DND-41 (cell line): ENCODE measurements at regions not wholly inside any gene's neighbourhood (a gene's known extent, or its start where the extent isn't known, plus 50 kb on each side); places are given as distances from the start of the nearest gene placed in this dataset.

ENCODE experiments used
- CTCF ChIP-seq: IDR thresholded peaks from 2 replicates; pipeline ENCODE4 v1.5.1; 2012; ENCODE audit warnings: borderline replicate concordance, low read length, moderate library complexity, mild to moderate bottlenecking; ENCODE audit not compliant: poor library complexity, severe bottlenecking; ENCODE audit errors: extremely low read depth
- EZH2 ChIP-seq: IDR thresholded peaks from 3 replicates; pipeline ENCODE4 v1.6.1; 2012; ENCODE audit warnings: borderline replicate concordance, low read depth, mild to moderate bottlenecking, moderate library complexity, low read length, inconsistent platforms; ENCODE audit not compliant: severe bottlenecking

GRCh38 chr9:103900466-103900865, 193.6 kb upstream of the SMC2 start:
- TF ChIP-seq CTCF (no peak), EZH2 (no peak)
